ENCODE measurements at regions not wholly inside any gene's neighbourhood (a gene's known extent, or its start where the extent isn't known, plus 50 kb on each side); places are given as distances from the start of the nearest gene placed in this dataset.

- BruUV-seq (replicated peaks): no TSS peak
- Histone ChIP-seq H3K4me3 (replicated peaks in 1 of 3; ENCODE audit: insufficient read depth in 1 of 3, low read depth in 2 of 3, low read length in 3 of 3) (no peak overlapping the region), H3K36me3 (replicated peaks in 1 of 2; ENCODE audit: control insufficient read depth in 1 of 2, insufficient read depth in 2 of 2, low read length in 2 of 2) (no peaks in the 10 kb centered on the region), H3K27ac (ENCODE audit: extremely low read length, insufficient read depth, low read length) (no peak overlapping the region), H2AFZ (ENCODE audit: low read length) (no peak overlapping the region), H3K79me2 (ENCODE audit: insufficient read depth, low read length) (no peaks in the 10 kb centered on the region), H3K4me1 (ENCODE audit: insufficient read depth, low read length) (no peaks in the 10 kb centered on the region), H3K9me3 (ENCODE audit: low read length) (no peaks in the 10 kb centered on the region), H3K9ac (ENCODE audit: insufficient read depth, low read depth, low read length) (no peak overlapping the region), H3K27me3 (ENCODE audit: control insufficient read depth in 1 of 2, insufficient read depth in 2 of 2, low read length in 2 of 2) (no peaks in the 10 kb centered on the region; a peak in 1 of 5 replicates), H4K20me1 (ENCODE audit: insufficient read depth, low read length) (no peaks in the 10 kb centered on the region), H3K4me2 (ENCODE audit: low read depth, low read length) (no peak overlapping the region)
- ChIA-PET POLR2A (no interaction called here), CTCF (ENCODE audit: low intra/inter-chr PET ratio, low total read pairs) (no interaction called here)
- ATAC-seq (no peak), FAIRE-seq (no peak), DNase-seq (ENCODE audit: low spot score) (no peak)
- TF ChIP-seq ZNF616 (CRISPR knock-in tag; IDR thresholded peaks at IDR 0.05; ENCODE audit: low read depth): no peak
- TF ChIP-seq FUBP1 (CRISPR knock-in tag; IDR thresholded peaks at IDR 0.05; ENCODE audit: borderline replicate concordance): no peak
- no peak for TF ChIP-seq JUNB (CRISPR knock-in tag; IDR thresholded peaks at IDR 0.05; ENCODE audit: borderline replicate concordance)
- TF ChIP-seq ZNF768 (CRISPR knock-in tag; IDR thresholded peaks at IDR 0.05): no peak
- TF ChIP-seq DR1 (CRISPR knock-in tag; IDR thresholded peaks at IDR 0.05): no peak
- TF ChIP-seq POLR2G (IDR thresholded peaks at IDR 0.05; ENCODE audit: low read depth, low read length): no peak
- TF ChIP-seq, protein P1, sequence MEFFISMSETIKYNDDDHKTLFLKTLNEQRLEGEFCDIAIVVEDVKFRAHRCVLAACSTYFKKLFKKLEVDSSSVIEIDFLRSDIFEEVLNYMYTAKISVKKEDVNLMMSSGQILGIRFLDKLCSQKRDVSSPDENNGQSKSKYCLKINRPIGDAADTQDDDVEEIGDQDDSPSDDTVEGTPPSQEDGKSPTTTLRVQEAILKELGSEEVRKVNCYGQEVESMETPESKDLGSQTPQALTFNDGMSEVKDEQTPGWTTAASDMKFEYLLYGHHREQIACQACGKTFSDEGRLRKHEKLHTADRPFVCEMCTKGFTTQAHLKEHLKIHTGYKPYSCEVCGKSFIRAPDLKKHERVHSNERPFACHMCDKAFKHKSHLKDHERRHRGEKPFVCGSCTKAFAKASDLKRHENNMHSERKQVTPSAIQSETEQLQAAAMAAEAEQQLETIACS (CRISPR knock-in tag; IDR thresholded peaks at IDR 0.05): no peak
- no peak for TF ChIP-seq ZNF292 (CRISPR knock-in tag; IDR thresholded peaks at IDR 0.05; ENCODE audit: borderline replicate concordance, low read depth)
- TF ChIP-seq, protein P2, sequence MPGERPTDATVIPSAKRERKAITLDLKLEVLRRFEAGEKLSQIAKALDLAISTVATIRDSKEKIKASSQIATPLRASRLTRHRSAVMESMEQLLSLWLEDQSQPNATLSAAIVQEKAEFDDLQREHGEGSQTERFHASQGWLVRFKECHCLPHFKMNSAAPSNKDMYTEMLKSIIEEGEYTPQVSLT (CRISPR knock-in tag; IDR thresholded peaks at IDR 0.05; ENCODE audit: borderline replicate concordance, low read depth): no peak
- TF ChIP-seq, protein P3, sequence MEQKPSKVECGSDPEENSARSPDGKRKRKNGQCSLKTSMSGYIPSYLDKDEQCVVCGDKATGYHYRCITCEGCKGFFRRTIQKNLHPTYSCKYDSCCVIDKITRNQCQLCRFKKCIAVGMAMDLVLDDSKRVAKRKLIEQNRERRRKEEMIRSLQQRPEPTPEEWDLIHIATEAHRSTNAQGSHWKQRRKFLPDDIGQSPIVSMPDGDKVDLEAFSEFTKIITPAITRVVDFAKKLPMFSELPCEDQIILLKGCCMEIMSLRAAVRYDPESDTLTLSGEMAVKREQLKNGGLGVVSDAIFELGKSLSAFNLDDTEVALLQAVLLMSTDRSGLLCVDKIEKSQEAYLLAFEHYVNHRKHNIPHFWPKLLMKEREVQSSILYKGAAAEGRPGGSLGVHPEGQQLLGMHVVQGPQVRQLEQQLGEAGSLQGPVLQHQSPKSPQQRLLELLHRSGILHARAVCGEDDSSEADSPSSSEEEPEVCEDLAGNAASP (CRISPR knock-in tag; IDR thresholded peaks at IDR 0.05; ENCODE audit: borderline replicate concordance): no peak
- no peak for TF ChIP-seq ZNF513 (CRISPR knock-in tag; conservative IDR thresholded peaks at IDR 0.05)
- intact Hi-C loops (cut with micrococcal nuclease; ENCODE audit: unreplicated experiment) (no loop called here), in situ Hi-C loops (cut with HindIII; ENCODE audit: extremely low pct_ligation_motif_present, low pct_unique_long_range_greater_than_20kb) (no loop called here)
These were observed 75.5 kb upstream of the XCR1 start for GRCh38 chr3:46102780-46103130.

All from HepG2 (cell line).